ENCODE measurements at regions not wholly inside any gene's neighbourhood (a gene's known extent, or its start where the extent isn't known, plus 50 kb on each side); places are given as distances from the start of the nearest gene placed in this dataset.

GRCh38 chr7:86201767-86202166 lies 441.9 kb upstream of the GRM3 start:
- Histone ChIP-seq H3K36me3 (no peaks in the 10 kb centered on the region), H3K27ac (no peak overlapping the region), H3K27me3 (no peaks in the 10 kb centered on the region), H3K4me1 (no peaks in the 10 kb centered on the region), H3K4me3 (no peak overlapping the region), H3K9me3 (peaks cover 0 to 19% (median 5%) of the 10 kb centered on the region in 3 donors)
- TF ChIP-seq CTCF (IDR thresholded peaks at IDR 0.05) (no peak), POLR2A (IDR thresholded peaks at IDR 0.05) (no peak)
- 93 to 98% methylated on average over 1 to 3 of the region's 5 CpGs for WGBS, 2 donors
- DNase-seq = no peak
- intact Hi-C loops (cut with DNase I) = no loop called here

- 38 to 40% methylated on average over 3 of the region's 3 CpGs for WGBS, 2 donors
- H3K27ac ChIP-seq = no peak overlapping the region
- DNase-seq = no peak
- H3K36me3 ChIP-seq = no peaks in the 10 kb centered on the region
- TF ChIP-seq POLR2A (IDR thresholded peaks at IDR 0.05) = no peak
- TF ChIP-seq CTCF (IDR thresholded peaks at IDR 0.05) = no peak
- H3K9me3 ChIP-seq = peaks cover 0 to 22% (median 5%) of the 10 kb centered on the region in 3 donors
- no peak overlapping the region for H3K4me3 ChIP-seq
- intact Hi-C loops (cut with DNase I) = no loop called here
- H3K4me1 ChIP-seq = no peaks in the 10 kb centered on the region
- H3K27me3 ChIP-seq = no peaks in the 10 kb centered on the region
Measured at GRCh38 chr7:86199881-86200614, 443.7 kb upstream of the GRM3 start.

GRCh38 chr7:86190351-86190750 lies 453.4 kb upstream of the GRM3 start:
- H3K27me3 ChIP-seq = no peaks in the 10 kb centered on the region
- no peak overlapping the region for H3K27ac ChIP-seq
- intact Hi-C loops (cut with DNase I) = no loop called here
- H3K4me3 ChIP-seq = no peak overlapping the region
- H3K36me3 ChIP-seq = no peaks in the 10 kb centered on the region
- TF ChIP-seq CTCF (IDR thresholded peaks at IDR 0.05) = no peak
- TF ChIP-seq POLR2A (IDR thresholded peaks at IDR 0.05) = no peak
- no peaks in the 10 kb centered on the region for H3K4me1 ChIP-seq
- peaks cover 0 to 8% (median 0%) of the 10 kb centered on the region in 3 donors for H3K9me3 ChIP-seq
- DNase-seq = no peak

- Histone ChIP-seq H3K36me3 (no peaks in the 10 kb centered on the region), H3K4me3 (no peak overlapping the region), H3K9me3 (no peaks in the 10 kb centered on the region), H3K27ac (no peak overlapping the region), H3K27me3 (no peaks in the 10 kb centered on the region), H3K4me1 (no peaks in the 10 kb centered on the region)
- intact Hi-C loops (cut with DNase I) = no loop called here
- WGBS, 2 donors = 70 to 94% methylated on average over 3 of the region's 3 CpGs
- no peak for DNase-seq
- TF ChIP-seq POLR2A (IDR thresholded peaks at IDR 0.05) (no peak), CTCF (IDR thresholded peaks at IDR 0.05) (no peak)
Measured at GRCh38 chr7:86181474-86181873, 462.2 kb upstream of the GRM3 start.

GRCh38 chr7:86164827-86165226 lies 478.9 kb upstream of the GRM3 start:
- TF ChIP-seq POLR2A (IDR thresholded peaks at IDR 0.05) = no peak
- H3K4me1 ChIP-seq = no peaks in the 10 kb centered on the region

More at GRCh38 chr7:86164827-86165226, 478.9 kb upstream of the GRM3 start:
- no peak overlapping the region for H3K4me3 ChIP-seq
- H3K27me3 ChIP-seq = no peaks in the 10 kb centered on the region
- intact Hi-C loops (cut with DNase I) = no loop called here
- H3K9me3 ChIP-seq = peaks cover 0 to 5% (median 0%) of the 10 kb centered on the region in 3 donors
- no peak for DNase-seq
- WGBS, 2 donors = 69 to 87% methylated on average over 1 of the region's 1 CpG
- no peak overlapping the region for H3K27ac ChIP-seq
- no peaks in the 10 kb centered on the region for H3K36me3 ChIP-seq

Measured in esophagus squamous epithelium (tissue), 5 donors.